ENCODE measurements at regions not wholly inside any gene's neighbourhood (a gene's known extent, or its start where the extent isn't known, plus 50 kb on each side); places are given as distances from the start of the nearest gene placed in this dataset.

- DNase-seq, result no peak
Observed at GRCh38 chr3:102192575-102192974, 242.2 kb upstream of the ZPLD1 start.

GRCh38 chr3:102193255-102193654 is 241.6 kb upstream of the ZPLD1 start:
- DNase-seq, result no peak

- no peak for DNase-seq
Observed at GRCh38 chr3:102194001-102194400, 240.8 kb upstream of the ZPLD1 start.

DNA sequence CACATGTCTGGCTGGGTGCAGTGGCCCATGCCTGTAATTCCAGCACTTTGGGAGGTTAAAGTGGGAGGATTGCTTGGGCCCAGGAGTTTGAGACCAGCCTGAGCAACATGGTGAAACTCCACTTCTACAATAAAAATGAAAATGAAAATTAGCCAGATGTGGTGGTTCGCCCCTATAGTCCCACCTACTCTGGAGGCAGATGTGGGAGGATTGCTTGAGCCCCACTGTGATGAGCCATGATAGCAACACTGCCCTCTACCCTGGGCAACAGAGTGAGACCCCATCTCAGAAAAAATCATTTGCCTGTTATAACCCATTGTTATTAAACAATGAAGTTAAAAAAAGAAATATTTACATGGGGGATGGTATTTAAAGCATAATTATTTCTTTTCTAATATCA is 240.1 kb upstream of the ZPLD1 start:
- DNase-seq, result no peak

DNA sequence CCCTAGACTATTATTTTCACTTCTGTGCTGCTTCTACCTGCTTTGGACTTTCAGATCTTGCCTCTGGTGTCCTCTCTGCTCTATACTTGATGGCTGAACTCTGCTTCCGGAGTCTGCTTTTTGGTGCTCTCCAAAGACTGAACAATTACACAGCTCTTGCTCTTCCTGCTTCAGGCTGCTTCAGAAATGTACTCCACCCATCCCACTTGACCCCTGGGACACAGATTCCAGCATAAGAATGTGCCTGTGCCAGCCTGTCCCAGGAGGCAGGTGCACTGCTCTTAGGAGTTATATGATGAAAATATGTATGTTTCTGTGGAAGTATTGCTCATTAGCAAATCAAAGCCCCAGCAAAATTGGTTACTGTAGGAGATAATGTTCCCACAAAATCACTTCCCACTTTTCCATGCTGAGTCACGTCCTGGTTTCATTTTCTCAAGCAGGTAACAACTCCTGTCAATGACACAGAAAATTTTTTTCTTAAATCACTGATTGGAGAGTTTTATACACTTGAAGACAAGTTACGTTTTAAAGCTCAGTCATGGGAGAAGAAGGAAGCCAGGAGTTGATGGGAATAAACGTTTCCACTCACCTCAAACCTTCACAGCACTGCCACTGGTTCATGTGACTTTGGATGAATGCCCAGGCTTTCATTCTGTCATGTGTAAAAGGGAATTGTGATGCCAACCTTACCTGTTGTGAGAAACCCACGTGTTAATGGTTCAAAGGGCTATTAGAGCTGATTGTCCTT is 239.4 kb upstream of the ZPLD1 start:
- DNase-seq, result no peak

DNA sequence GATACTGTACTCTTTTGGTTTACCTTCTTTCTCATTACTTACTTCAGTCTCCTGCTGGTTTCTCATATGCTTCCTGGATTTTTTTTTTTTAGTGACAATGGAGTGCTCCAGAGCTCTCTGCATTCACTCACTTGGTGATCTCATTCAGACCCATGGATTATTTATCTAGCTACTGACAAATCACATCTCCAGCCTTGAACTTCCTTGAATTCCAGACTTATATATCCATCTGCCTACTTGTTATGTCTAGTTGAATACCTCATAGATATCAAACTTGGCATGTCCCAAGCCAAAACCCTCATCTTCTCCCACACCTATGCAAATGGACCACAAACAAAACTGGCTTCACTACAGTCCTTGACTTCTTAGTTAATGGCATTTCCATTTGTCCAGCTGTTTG is 234.7 kb upstream of the ZPLD1 start:
- no peak for DNase-seq

DNA sequence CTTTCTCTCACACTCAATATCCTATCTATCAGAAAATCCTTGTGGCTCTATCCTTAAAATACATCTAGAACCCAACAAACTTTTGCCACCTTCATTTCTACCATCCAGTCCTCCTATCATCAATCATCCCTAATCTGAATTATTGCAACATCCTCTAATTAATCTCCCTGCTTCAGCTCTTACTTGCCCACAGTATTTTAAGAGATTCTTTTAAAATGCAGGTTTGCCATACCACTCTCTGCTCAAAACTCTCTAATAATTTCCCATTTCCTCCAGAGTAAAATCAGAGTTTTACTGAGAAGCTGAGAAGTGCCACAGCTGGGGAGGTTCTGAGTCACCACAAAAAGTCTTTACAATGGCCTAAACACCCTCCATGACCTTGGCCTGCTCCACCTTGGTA is 234.3 kb upstream of the ZPLD1 start:
- DNase-seq, result no peak

GRCh38 chr3:102205647-102206046 is 229.2 kb upstream of the ZPLD1 start:
- DNase-seq, result no peak

GRCh38 chr3:102206511-102207031 is 228.2 kb upstream of the ZPLD1 start:
- DNase-seq, result no peak

GRCh38 chr3:102207151-102207571 is 227.7 kb upstream of the ZPLD1 start:
- no peak for DNase-seq

DNA sequence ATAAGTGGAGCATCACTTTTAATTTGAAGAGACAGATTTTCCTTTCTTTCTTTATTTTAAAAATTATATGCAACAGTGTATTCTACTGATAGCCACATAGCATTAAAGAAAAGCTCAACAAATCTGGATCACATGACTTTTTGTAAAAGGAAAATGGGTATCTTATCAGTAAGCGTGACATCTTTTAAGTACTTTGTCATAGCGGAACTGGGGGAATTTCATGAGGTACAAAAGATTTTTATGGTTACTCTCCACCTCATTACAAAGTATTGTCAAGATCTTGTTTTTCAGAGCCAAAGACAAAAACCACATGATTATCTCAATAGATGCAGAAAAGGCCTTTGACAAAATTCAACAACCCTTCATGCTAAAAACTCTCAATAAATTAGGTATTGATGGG is 219.6 kb upstream of the ZPLD1 start:
- no peak for DNase-seq

GRCh38 chr3:102223132-102223531 is 211.7 kb upstream of the ZPLD1 start:
- DNase-seq, result no peak

DNA sequence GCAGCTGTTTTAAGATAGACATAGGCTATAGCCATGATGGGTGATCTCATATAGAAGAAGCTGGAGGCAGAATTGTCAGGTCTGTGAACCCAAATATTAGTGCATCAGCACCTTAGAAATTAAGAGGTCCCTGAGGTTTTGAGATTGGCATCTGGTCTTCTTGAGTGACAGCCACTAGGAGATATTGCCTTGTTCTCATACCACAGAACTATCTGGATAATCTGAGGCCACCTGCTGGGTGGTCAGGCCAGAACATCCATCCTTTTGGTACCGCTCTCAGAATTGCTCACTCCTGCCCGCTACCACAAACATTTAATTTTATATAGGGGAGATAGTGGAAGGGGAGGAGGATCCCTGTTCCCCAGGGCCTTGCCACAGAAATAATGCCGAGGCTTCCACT is 210.6 kb upstream of the ZPLD1 start:
- DNase-seq, result no peak

DNA sequence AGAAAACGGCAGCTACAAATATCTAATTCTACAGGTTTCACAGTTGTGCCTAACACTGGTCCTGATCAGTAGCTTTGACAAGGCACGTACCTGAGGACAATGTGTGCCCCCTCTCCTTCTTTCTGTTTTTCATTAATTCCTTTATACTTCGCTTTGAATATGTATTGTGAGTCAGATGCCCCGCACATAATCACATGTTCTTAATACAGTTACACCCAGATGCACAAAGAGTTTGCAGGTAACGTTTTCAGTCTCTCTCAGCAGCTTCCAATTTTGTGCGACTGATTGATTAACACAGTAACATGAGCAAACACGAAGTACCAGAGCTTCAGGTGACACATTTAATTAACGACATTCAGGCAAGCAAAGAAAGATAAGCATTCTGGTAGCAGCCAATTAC is 209.8 kb upstream of the ZPLD1 start:
- no peak for DNase-seq

- peak; percentile 70 for DNase-seq
Observed at GRCh38 chr3:102225407-102226132, 209.2 kb upstream of the ZPLD1 start.

DNA sequence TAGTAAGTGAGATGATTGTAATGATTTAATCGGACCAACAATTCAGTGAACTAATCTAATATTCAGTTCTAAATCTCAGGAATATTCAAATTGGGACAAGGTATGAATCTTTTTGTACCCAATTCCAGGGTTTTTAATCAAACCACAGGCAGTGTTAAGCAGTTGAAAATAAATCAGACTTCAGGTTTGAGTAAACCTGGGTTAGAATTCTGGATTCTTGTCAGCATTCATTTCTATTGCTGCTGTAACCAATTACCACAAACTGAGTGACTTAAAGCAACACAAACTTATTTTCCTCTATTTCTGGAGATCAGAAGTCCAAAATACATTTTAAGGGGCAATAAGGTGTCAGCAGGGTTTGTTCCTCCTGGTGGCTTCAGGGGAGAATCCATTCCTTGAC is 208.4 kb upstream of the ZPLD1 start:
- no peak for DNase-seq

DNA sequence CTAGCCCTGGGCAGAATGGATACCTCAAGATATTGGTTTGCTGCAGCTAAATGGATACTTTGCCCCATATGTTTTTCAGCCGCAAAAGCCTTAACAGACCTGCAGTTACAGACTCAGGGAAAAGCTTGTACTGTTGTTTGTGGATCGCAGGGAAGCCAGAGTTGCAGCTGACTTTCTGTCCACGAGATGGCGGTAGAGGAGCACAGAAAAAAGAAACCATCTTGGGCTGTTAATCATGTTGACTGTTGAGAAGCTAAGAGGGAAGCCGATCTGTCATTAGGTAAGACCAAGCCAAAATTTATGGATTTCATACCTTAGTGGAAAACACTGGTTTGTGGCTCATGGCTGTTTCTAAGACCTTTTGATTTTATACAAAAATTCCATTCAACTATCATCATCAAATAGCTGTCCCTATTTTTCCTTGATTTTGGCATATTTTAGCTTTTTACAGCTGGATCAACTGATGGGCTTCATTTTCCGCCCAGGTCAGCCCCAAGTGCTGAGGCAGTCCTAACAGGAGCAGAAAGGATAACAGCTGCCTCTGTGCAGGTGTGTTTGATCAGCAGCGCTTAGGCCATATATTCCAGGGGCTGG is 205.7 kb upstream of the ZPLD1 start:
- peak; percentile 82 for DNase-seq

- no peak for DNase-seq
Observed at GRCh38 chr3:102230057-102230456, 204.8 kb upstream of the ZPLD1 start.

GRCh38 chr3:102233881-102234280 is 200.9 kb upstream of the ZPLD1 start:
- no peak for DNase-seq

DNA sequence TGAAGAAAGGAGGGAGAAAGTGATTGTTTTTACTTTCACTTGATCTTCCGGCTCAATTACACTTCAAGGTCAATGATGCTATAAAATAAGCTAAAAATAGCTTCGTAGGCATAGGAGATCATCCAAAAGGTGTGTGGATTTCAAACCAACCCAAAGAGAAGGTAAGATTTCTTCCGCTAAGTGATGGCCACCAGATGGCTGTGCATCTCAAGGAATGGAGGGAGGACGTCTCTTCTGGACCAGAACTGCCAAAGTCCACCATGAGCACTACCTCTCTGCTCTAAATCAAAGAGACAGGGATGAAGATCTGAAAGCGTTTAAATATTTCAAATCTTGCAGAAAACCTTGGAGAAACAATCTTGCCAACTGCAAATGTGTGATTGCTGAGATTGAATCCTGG is 199.1 kb upstream of the ZPLD1 start:
- no peak for DNase-seq

DNA sequence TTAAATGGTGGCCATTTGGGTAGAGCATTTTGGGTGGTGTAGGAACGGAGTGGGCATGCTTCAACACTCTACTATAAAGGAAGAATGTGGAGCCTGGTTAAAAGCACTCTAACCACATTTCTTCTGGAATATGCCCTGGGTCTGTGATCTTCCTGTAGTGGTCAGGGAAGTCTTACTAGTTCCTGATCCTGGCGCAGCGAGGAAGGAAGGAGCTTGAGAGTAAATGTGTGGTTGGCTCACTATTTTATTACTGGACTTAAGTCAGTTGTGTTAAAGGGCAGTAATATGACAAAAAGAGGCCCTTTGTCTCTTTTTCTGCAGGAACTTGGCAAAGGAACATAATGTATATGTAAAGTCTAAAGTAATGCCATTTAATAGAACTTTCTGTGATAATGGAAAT is 197.6 kb upstream of the ZPLD1 start:
- no peak for DNase-seq

DNA sequence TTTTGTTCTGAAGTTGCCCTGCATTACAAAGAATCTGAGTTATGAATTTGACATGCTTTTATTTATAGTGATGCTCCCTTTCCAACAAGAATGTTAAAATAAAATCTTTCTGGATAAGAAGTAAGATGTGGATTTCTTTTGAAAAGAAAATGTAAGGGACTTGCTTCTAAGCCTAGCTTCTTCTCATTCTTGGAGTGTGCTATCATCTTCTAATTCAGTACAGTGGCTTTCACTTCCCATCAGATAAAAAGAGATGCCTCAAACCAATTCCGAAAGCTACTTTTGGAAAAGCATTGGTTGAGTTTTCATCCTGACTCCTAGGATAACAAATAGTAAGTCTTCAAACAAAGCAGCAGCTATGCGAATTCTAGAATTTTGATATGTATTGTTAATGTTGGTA is 197.0 kb upstream of the ZPLD1 start:
- DNase-seq, result no peak

- no peak for DNase-seq
Observed at GRCh38 chr3:102238362-102238761, 196.5 kb upstream of the ZPLD1 start.

DNA sequence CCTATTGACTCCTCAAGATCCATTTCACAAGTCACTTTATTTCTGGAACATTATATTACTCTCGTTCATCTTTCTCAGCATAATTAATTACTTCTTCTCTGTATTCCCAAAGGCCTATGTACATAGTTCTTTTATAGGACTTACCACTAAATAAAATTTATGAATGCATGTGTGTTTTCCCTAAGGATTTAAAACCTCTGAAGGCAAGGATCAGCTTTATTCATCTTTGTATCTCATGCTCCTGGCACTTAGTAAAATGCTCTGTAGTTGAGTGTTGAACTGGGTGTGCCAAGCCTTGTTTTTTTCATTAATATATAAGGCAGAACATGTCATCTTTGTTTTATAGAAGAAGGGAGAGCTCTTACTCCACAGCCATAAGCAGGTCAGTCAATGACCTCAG is 194.1 kb upstream of the ZPLD1 start:
- no peak for DNase-seq

Data from NCI-H2171 treated with DMSO at 0.1 percent for 48 hours (cell line).